K562 (cell line): ENCODE measurements at regions not wholly inside any gene's neighbourhood (a gene's known extent, or its start where the extent isn't known, plus 50 kb on each side); places are given as distances from the start of the nearest gene placed in this dataset.

Experiments
- ELF4 ChIP-seq: fragments of 450-650 bp; formaldehyde crosslinking; IDR thresholded peaks from 2 replicates; pipeline ENCODE4 v1.4.0; 2022; ENCODE audit warnings: missing genetic modification characterization
- FOSL1 ChIP-seq: fragments of 200-800 bp; sonication (Bioruptor generic); conservative IDR thresholded peaks from 2 replicates; pipeline ENCODE4 v1.6.1; 2016; ENCODE audit warnings: missing genetic modification characterization, missing compliant biosample characterization
- RBM22 ChIP-seq: fragments of 200-400 bp; formaldehyde crosslinking; IDR thresholded peaks from 2 replicates; pipeline ENCODE4 v1.6.1; 2018; ENCODE audit warnings: low read length, low read depth; ENCODE audit not compliant: poor library complexity, severe bottlenecking
- ZFP1 ChIP-seq: fragments of 450-650 bp; formaldehyde crosslinking; IDR thresholded peaks from 2 replicates; pipeline ENCODE4 v1.4.0; 2020; ENCODE audit warnings: mild to moderate bottlenecking, mixed read lengths
- TF ChIP-seq, protein P1 (sequence below): sonication (generic); formaldehyde crosslinking; IDR thresholded peaks from 2 replicates; pipeline ENCODE4 v1.8.1; 2022; ENCODE audit warnings: missing genetic modification reagents
- TF ChIP-seq, protein P2 (sequence below), 3 experiments: IDR thresholded peaks in 2 of 3; conservative IDR thresholded peaks in 1 of 3; 2 replicates each; pipeline ENCODE4 v1.5.1; 2011 to 2012; ENCODE audit warnings: low read length in 3 of 3, mild to moderate bottlenecking in 3 of 3, control low read depth in 2 of 3, improper control_type of control experiment in 1 of 3, inconsistent platforms in 1 of 3, low read depth in 1 of 3, mixed read lengths in 1 of 3, moderate library complexity in 1 of 3; ENCODE audit not compliant: insufficient read depth in 2 of 3
- TF ChIP-seq, protein P3 (sequence below): sonication (generic); formaldehyde crosslinking; IDR thresholded peaks from 2 replicates; pipeline ENCODE4 v1.8.1; 2023; ENCODE audit warnings: mild to moderate bottlenecking, missing genetic modification reagents

GRCh38 chr13:80835902-80836301 lies 495.0 kb upstream of the SPRY2 start:
- TF ChIP-seq RBM22 = no peak
- no peak for TF ChIP-seq ELF4 (CRISPR knock-in tag)
- no peak for TF ChIP-seq FOSL1 (tag)
- TF ChIP-seq, protein P1, sequence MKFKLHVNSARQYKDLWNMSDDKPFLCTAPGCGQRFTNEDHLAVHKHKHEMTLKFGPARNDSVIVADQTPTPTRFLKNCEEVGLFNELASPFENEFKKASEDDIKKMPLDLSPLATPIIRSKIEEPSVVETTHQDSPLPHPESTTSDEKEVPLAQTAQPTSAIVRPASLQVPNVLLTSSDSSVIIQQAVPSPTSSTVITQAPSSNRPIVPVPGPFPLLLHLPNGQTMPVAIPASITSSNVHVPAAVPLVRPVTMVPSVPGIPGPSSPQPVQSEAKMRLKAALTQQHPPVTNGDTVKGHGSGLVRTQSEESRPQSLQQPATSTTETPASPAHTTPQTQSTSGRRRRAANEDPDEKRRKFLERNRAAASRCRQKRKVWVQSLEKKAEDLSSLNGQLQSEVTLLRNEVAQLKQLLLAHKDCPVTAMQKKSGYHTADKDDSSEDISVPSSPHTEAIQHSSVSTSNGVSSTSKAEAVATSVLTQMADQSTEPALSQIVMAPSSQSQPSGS = no peak
- no peak for TF ChIP-seq ZFP1 (CRISPR knock-in tag)
- TF ChIP-seq, protein P2, sequence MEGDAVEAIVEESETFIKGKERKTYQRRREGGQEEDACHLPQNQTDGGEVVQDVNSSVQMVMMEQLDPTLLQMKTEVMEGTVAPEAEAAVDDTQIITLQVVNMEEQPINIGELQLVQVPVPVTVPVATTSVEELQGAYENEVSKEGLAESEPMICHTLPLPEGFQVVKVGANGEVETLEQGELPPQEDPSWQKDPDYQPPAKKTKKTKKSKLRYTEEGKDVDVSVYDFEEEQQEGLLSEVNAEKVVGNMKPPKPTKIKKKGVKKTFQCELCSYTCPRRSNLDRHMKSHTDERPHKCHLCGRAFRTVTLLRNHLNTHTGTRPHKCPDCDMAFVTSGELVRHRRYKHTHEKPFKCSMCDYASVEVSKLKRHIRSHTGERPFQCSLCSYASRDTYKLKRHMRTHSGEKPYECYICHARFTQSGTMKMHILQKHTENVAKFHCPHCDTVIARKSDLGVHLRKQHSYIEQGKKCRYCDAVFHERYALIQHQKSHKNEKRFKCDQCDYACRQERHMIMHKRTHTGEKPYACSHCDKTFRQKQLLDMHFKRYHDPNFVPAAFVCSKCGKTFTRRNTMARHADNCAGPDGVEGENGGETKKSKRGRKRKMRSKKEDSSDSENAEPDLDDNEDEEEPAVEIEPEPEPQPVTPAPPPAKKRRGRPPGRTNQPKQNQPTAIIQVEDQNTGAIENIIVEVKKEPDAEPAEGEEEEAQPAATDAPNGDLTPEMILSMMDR (IDR thresholded peaks at IDR 0.05 in 2 of 3, conservative IDR thresholded peaks at IDR 0.05 in 1 of 3; ENCODE audit: insufficient read depth in 2 of 3, low read depth in 1 of 3, low read length in 3 of 3) = no peak
- TF ChIP-seq, protein P3, sequence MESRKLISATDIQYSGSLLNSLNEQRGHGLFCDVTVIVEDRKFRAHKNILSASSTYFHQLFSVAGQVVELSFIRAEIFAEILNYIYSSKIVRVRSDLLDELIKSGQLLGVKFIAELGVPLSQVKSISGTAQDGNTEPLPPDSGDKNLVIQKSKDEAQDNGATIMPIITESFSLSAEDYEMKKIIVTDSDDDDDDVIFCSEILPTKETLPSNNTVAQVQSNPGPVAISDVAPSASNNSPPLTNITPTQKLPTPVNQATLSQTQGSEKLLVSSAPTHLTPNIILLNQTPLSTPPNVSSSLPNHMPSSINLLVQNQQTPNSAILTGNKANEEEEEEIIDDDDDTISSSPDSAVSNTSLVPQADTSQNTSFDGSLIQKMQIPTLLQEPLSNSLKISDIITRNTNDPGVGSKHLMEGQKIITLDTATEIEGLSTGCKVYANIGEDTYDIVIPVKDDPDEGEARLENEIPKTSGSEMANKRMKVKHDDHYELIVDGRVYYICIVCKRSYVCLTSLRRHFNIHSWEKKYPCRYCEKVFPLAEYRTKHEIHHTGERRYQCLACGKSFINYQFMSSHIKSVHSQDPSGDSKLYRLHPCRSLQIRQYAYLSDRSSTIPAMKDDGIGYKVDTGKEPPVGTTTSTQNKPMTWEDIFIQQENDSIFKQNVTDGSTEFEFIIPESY (CRISPR knock-in tag) = no peak
